Mammary epithelial cell (primary cell): ENCODE measurements at regions not wholly inside any gene's neighbourhood (a gene's known extent, or its start where the extent isn't known, plus 50 kb on each side); places are given as distances from the start of the nearest gene placed in this dataset.

Experiments
- CTCF ChIP-seq, 2 donors: IDR thresholded peaks in 1 of 2; conservative IDR thresholded peaks in 1 of 2; 2 replicates each; pipeline ENCODE4 v1.5.1; 2011 to 2012; ENCODE audit warnings: inconsistent platforms in 2 of 2, low read length in 2 of 2, mild to moderate bottlenecking in 2 of 2, control low read depth in 1 of 2, low read depth in 1 of 2; ENCODE audit not compliant: insufficient read depth in 1 of 2; ENCODE audit errors: extremely low read depth in 1 of 2
- EZH2 ChIP-seq: IDR thresholded peaks from 2 replicates; pipeline ENCODE4 v1.6.1; 2012; ENCODE audit warnings: low read length, inconsistent platforms, borderline replicate concordance

- TF ChIP-seq CTCF (conservative IDR thresholded peaks at IDR 0.05 in 1 of 2, IDR thresholded peaks at IDR 0.05 in 1 of 2; ENCODE audit: extremely low read depth in 1 of 2, insufficient read depth in 1 of 2, low read depth in 1 of 2, low read length in 2 of 2) (no peak), EZH2 (no peak)
Observed at GRCh38 chr7:118472581-118472980, 248.1 kb downstream of the ANKRD7 start.
